Brain pericyte (primary cell): ENCODE measurements at regions not wholly inside any gene's neighbourhood (a gene's known extent, or its start where the extent isn't known, plus 50 kb on each side); places are given as distances from the start of the nearest gene placed in this dataset.
A peak's percentile ranks its signal among the peaks of the same experiment; 100 is the strongest.
"Not testable (repeated sequence)": the region's sequence is repeated elsewhere in the genome, so short reads cannot be mapped to it uniquely, and the experiment has no call there.

ENCODE experiments used
- DNase-seq: peaks from one replicate; pipeline ENCODE4 v3.0.0-alpha.2; 2012; ENCODE audit warnings: low read depth, low spot score

DNA sequence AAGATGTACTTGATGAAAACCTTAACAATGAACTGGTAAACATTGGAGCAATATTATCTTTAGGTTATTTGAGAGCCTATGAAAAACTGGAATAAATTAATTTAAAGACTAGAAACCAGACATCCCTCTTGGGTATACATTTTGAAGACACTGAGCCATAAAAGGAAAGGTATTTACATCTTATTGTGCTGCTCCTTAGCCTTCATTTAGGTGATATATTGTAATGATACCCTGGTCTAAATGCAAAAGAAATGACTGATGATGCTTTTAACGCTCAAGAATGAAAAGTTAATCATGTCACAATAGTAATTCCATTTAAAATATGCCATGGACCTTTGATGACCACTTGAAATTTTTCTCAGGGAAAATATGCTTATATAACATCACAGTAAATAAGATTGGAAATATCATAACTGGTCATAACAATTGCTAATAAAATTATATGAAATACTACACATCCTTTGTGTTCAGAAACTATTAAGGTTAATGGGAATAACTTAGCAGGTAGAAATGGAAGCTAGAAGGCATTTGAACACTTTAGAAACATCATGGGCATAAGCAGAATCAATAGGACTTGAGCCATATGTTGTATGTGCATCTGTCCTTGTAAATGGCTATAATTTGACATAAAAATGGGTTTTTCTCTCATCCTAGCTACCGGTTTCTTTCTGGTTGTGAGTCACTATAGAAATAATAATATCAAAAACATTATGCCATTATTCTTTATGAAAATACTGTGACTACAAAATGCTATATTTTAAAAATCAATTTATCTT lies 979.7 kb downstream of the RAPGEF2 start:
- no peak for DNase-seq

DNA sequence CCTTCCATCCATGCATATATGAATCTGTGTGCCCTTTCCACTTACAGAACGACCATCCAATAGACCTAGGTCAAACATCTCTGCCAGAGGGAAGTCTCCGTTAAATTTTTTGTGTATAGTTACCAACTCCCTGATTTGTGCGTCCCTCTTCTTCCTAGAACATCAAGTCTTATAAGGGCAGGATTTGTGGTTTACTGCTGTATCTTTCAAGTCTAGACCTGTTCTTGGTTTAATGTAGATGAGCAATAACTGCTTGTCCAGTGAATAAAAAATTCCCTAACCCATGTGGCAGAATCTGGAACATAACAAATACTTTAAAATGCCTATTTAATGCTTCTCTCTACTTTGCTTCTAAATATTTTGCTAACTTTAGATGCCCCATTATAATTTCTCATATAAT lies 988.8 kb downstream of the RAPGEF2 start:
- DNase-seq: no peak

DNA sequence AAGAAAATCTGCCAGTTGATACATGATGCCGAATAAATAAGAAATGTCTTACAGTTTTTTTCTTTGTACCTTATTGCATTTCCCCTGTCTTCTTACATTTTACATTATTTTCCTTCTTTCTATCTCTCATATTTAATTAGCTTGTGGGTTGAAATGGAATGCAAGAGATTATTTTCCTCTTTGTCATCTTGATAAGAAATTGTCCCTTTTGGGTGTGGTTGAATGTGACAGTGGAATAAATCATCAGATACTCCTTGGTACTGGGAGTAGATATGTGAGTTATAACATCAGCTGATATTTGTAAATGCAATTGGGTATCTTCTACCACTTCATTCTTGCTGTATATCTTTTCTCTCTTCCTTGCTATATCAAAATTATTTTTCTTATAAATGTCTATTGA lies 997.4 kb downstream of the RAPGEF2 start:
- no peak for DNase-seq

DNA sequence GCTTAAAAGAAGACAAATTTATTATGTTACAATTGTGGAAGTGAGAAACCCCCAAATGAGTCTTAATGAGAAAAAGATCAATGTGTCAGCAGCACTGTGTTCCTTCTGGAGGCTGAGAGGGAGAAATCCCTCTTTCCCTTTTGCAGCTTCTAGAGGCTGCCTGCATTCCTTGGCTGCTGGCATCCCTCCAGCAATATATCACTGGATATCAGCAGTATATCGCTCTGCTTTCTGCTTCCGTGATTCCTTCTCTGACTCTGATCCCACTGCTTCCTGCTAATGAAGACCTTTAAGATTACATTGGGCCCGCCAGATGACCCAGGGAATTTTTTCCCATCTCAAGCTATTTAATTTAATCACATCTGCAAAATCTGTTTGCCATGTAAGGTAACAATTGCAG lies 1008.0 kb downstream of the RAPGEF2 start:
- no peak for DNase-seq

DNA sequence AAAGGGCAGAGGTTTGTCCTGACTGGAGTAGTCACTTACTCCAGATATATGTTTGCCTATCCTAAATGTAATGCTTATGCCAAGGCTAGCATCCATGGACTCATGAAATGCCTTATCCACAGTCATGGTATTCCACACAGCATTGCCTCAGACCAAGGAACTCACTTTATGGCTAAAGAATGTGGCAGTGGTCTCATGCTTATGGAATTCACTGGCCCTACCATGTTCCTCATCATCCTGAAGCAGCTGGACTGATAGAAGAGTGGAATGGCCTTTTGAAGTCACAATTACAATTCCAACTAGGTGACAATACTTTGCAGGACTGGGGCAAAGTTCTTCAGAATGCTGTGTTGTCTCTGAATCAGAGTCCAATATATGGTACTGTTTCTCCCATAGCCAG lies 1014.8 kb downstream of the RAPGEF2 start:
- DNase-seq: no peak

DNA sequence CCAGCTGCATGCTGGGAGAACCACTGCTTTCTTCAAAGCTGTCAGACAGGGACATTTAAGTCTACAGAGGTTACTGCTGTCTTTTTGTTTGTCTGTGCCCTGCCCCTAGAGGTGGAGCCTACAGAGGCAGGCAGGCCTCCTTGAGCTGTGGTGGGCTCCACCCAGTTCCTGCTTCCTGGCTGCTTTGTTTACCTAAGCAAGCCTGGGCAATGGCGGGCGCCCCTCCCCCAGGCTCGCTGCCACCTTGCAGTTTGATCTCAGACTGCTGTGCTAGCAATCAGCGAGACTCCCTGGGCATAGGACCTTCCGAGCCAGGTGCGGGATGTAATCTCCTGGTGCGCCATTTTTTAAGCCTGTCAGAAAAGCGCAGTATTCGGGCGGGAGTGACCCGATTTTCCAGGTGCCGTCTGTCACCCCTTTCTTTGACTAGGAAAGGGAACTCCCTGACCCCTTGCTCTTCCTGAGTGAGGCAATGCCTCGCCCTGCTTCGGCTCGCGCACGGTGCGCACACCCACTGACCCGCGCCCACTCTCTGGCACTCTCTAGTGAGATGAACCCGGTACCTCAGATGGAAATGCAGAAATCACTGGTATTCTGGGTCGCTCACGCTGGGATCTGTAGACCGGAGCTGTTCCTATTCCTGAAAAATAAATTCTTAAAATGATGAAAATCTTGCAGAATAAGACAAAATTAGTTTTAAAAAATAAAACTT lies 1022.9 kb downstream of the RAPGEF2 start:
- not testable (repeated sequence) for DNase-seq

DNA sequence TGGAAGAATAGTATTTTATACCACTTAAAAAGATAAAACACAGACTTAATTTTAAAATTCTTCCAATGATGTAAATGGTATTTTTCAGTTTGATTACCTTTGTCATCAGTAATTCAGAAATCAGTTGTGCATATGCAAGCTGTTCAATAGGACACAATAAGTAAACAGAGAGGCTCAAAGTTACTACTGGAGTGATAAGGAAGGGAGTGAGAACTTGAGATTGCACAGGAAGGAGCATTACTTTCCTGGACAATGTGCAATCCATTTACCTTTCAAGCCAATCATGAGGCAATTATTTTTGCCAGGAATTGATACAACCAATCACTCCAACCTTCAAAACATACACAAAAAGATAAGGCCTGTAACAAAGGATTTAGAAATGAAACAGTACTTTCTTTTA lies 1024.3 kb downstream of the RAPGEF2 start:
- DNase-seq: no peak

DNA sequence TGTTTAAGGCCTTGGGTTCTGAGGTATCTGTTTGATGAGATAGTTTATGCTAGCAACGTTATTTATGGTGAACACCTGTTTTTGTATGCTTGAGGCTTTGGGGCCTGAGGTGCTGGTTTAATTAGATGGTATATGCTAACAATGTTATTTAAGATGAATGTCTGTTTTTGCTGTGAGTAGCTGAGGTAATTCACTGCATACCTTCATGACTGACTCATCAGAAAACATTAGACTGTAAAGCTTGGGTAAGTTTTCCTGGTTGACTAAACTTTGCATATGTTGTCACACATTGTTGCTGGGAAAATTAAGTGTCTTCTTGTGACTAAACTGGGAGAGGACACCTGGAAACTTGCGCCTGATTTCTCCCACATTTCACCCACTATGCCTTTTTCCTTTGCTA lies 1026.6 kb downstream of the RAPGEF2 start:
- no peak for DNase-seq

DNA sequence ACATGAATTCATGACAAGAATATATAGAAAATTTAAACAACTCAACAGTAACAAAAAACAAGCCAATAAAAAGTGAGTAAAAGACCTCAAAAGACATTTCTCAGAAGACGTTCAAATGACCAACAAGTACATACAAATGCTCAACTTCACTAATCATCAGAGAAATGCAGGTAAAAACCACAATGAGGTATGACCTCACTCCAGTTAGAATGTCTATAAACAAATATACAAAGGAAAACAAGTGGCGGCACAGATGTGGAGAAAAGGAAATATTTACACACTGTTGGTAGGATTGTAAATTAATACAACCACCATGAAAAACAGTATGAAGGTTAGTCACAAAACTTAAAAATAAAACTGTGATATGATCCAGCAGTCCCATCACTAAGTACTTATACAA lies 1033.1 kb downstream of the RAPGEF2 start:
- no peak for DNase-seq

DNA sequence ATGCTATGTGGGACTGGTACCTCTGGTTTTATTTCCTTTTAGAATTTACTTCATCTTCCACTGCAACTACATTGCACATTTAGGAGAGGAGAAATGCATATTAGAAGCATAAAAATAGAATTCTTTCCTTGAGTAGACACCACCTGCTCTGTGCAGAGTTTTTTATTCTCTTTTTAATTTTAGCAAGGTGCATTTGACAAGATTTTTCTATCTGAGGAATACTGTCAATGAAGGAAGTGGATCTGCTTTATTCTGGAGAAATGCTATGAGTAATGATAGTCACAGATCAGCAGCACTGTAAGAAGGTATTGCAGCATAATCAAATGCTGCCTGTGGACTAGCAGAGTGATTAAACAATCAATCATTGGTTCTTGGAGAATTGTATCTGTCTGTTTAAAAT lies 1038.3 kb downstream of the RAPGEF2 start:
- DNase-seq: no peak

DNA sequence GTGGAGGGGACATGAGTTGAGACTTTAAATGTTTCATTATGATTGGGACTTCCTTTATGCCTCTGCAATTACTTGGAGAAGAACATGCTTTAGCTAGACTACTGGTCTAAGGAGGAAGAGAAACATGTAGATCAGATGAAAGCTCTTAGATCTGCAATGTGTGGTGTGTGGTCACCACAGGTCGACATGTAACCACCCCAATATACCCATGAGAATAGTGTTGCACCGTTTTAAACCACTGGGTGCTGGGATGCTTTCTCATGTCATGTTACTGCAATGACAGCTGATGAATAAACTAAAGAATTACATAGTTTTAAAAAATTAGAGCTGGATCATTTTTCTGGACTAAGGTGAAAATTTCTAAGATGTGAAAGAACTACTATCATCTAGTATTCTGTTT lies 1039.7 kb downstream of the RAPGEF2 start:
- DNase-seq: no peak

DNA sequence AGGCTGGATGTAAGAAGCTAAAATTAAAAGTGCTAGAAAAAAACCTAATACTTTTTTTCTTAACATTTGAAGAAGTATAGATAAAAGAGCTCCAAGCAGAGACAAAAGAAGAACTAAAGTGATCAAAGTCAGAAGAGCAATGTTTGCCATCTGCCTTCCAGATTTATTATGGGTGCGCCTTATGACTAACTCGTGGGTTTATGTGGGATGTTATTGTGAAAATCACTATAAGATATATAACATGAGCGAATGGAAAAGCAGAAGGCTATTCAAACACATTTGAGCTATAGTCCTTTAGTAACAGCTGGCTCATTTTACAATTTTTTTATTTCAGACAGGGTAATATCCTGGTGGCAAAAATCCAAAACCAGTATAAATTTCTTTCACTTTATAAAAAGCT lies 1040.7 kb downstream of the RAPGEF2 start:
- DNase-seq: no peak

DNA sequence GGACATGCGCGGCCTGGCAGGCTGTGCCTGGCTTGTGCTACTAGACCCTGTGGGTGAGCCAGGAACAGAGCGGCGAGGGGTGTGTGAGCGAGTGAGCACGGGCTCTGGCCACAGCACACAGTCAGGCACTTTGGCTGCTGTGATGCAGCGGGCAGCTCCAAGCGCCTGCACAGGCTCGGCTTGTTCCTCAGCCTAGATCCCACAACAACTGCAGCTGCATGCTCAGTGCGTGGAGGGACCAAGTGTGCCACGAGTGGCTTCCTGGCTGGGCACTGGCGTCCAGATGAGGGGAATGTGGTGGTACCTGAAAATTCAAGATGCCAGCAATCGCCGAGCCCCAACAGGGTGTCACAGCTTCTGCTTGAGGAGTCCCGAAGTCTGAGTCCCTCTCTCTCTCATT lies 1056.6 kb downstream of the RAPGEF2 start:
- no peak for DNase-seq

DNA sequence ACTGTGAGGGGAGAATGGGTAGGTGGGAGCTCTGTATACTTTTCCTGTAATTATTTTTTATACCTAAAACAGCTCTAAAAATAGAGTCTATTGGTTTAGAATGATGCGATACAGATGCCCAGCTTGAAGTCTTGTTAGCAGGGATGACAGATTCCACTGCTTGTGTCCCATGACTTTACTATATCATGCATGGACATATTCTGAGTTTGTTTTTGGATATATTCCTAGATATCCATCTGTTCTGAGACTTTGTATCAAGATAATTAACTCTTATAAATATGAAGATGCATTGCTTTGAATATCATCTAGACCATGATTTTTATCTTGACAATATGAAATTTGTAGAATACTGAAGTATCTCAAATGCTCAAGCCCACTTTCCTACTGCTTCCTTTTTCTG lies 1058.1 kb downstream of the RAPGEF2 start:
- DNase-seq: no peak

DNA sequence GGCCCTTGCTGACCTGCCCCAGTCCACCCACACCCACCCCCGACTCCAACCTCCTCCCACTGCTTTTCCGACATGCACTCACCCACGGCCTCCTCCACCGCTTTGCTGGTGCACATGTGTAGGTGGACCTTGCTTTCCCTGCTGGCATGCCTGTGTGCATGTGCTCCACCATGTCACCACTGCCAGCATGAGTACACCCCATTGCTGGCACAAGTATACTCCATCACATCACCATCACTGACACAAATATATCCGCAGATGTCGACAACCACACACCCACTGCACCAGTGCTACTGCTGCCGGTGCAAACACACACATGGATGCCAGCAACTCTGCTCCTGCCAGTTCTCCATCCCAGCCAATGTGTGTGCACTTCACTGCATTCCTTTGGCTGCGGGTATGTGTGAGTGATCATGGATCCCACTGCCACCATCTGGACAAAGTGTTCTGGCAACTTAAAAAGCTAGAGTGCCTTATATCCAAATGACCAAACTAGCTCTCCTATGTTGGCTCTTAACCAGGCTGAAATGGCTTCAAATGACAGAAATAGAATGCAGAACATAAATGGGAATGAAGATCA lies 1072.3 kb downstream of the RAPGEF2 start:
- no peak for DNase-seq

DNA sequence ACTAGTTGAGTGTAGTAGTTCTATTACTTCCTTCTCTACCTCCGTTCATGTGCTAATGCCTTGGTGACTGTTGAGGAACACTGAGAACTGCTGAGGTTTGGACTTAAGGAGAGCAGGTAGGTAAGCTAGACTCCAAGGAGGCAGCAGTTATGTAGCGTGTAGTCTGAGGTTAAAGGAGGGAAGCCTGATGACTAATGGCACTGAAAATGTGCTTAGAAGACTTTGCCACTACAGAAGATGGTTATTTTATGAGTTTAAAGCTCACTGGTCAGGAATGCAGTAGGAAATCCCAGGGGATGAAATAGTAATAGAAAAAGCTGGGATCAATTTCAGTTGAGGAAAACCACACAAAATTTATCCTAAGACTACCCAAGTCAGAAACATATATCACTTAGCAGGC lies 1077.3 kb downstream of the RAPGEF2 start:
- peak; percentile 39 for DNase-seq

DNA sequence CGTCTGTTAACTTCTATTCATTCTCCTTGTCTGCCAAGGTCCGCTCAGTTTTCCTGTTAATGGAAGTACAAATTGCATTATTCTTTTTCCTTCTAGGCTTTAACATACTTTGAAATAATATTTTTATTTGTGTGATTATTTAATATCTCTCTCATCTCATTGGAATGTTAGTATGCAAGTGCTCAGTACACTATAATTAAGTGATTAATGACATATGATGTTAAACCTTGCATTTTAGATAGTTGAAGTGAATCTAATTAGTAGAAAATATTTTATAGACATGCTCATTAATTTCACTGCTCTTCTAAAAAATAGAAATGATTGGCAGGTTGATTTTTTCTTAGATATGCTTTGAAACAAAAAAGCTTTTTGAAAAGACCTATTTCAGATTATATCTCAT lies 1079.8 kb downstream of the RAPGEF2 start:
- no peak for DNase-seq

DNA sequence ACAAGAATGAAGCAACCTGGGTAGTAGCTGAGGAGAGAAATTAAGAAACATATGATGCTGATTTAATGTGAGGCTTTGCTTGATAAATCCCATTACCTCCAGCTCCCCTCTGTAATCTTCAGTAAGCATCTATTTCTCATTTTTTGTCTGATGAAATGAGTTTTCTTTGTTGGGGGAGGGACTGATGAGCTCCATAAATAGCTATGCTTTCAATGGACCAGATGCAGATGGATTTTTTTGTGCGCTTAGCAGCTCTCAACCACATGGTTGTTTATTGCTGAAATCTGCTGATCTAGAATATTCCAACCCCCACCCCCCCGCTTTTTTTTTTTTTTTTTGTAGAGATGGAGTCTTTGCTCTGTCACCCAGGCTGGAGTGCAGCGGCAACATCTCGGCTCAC lies 1082.0 kb downstream of the RAPGEF2 start:
- no peak for DNase-seq

DNA sequence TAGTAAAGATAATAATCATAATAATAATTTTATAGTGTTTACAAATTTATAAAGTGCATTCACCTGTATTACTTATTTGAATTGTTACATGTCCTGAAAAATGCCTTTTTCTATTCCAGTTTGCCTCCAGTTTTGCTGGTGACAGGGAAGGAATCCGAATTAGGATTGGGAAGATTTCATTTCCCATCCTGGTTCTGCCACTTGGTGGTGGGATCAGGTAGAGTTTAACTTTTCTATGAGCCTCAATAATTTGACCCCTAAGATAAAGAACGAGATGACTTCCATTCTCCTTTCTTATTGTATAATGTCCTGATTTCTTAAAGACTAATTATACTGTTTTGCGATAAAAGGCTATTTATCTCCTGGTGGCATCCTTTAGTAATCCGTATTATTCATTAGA lies 1090.9 kb downstream of the RAPGEF2 start:
- no peak for DNase-seq

DNA sequence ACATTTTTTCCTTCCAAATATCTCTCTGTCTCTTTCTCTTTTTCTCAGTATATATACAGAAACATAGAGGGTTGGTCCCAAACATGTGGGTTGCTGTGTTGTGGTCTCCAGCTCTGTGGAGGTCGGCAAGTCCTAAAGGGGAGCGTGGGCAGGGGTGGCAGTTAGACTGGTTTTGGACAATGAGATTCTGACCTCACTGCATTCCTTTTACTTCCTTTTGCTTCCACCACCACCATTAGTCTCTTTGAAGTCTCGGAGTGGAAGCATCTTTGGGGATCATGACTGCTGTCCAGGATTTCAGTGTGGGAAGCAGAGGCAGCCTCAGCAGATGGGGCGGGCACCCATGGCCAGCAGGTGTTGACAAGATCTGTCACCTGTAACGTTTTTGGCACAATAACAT lies 1091.8 kb downstream of the RAPGEF2 start:
- DNase-seq: no peak

DNA sequence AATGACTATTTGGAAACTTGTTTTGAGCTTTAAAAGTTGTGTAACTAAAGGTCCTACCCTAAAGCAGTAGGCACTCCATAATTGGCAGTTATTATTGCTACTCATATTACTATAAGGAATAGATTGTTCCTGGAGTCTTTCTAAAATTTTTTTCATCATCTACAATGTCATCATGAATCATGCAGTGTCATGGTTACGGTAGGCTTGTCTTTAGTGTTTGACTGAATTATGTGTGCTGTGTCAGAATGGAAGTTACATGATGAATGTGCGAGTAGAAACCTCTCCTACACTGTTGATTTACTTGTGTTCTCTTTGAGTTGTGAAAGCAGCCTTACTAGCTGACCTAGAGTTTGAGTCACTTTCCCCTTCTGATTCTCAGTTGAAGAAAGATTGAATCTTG lies 1099.9 kb downstream of the RAPGEF2 start:
- DNase-seq: no peak

DNA sequence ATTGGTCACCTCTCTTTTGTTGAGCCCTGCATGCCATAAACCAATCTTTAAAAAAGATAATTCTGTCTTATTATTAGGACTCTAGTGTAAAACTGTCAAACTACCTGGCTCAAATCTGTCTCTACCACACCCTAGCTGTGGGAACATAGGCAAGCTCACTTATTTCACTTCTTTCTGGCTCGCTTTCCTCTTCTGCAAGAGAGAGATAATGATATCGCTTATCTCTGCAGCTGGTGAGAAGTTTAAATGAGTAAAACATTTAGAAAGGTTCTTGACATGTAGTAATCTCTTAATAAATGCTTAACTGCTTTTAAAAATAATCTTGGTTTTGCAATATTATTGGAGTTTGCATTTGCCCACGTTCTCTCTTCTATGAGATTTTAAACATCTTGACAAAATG lies 1109.2 kb downstream of the RAPGEF2 start:
- no peak for DNase-seq

DNA sequence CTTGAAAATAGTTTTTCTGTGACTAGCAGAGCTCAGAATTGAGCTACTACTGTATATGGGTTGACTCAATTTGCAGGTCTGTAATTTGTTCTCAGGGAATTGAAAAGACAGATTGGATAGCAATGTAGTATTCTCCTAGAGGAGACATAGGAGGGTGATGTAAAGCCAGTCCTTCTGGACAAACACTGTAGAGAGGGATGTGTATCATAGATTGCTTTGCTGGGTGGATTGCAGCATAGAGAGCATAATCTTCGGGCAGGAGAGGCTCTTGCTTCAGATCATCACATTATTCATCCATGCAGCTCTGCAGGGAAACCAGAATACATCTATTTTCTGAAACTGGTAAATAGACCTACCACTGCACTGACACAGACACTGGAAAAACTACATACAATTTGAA lies 1110.5 kb downstream of the RAPGEF2 start:
- no peak for DNase-seq
